K562 (cell line): ENCODE measurements at regions not wholly inside any gene's neighbourhood (a gene's known extent, or its start where the extent isn't known, plus 50 kb on each side); places are given as distances from the start of the nearest gene placed in this dataset.

Source experiments
- ATAC-seq: fragments of 200-7000 bp; cut with Tn5 transposase; 3 replicates; pipeline ENCODE4 v1.9.1; 2020; ENCODE audit warnings: moderate library complexity
- BruUV-seq: library from RNA; stranded (reverse); fragments of 400-500 nt; replicated peaks from 2 replicates; lab custom pipeline; 2021; lab: Mats Ljungman, UMichigan
- CTCF ChIA-PET: fragments of 300-600 bp; formaldehyde crosslinking; extraction: SDS; loops from one replicate; lab custom pipeline; 2021; ENCODE audit warnings: low intra/inter-chr PET ratio; lab: Yijun Ruan, JAX
- POLR2A ChIA-PET: fragments of 300-600, 350-650 bp; sonication (Branson Sonifier 250); formaldehyde crosslinking; extraction: SDS; loops from one replicate; lab custom pipeline; 2021; ENCODE audit warnings: antibody characterized with exemption, inconsistent platforms; lab: Yijun Ruan, JAX
- DNase-seq, 4 experiments: peaks; one replicate each; pipeline versions ENCODE4 v3.0.0 to v3.0.0-alpha.2; 2011 to 2018; ENCODE audit warnings: low spot score in 3 of 4, mixed read lengths in 3 of 4; ENCODE audit errors: extremely low read depth in 1 of 4
- FAIRE-seq: peaks from 2 replicates; lab custom pipeline; 2011; peaks lifted over from hg19 to GRCh38; lab: Jason Lieb, UNC
- H2AFZ ChIP-seq: 2 replicates; pipeline ENCODE4 v1.6.0; 2011; ENCODE audit warnings: low read depth, low read length, control low read depth, inconsistent platforms
- H3K27ac ChIP-seq: fragments of 200-600 bp; 3 replicates; pipeline ENCODE4 v1.8.0; 2011; ENCODE audit warnings: low read depth, mild to moderate bottlenecking, control low read depth, inconsistent platforms, low read length, moderate library complexity, mixed read lengths; ENCODE audit errors: extremely low read depth
- H3K27me3 ChIP-seq, 2 experiments: fragments of 300-600 bp in 1 of 2; 2 replicates in 1 of 2; 3 replicates in 1 of 2; pipeline versions ENCODE4 v1.6.0 to v1.8.0; 2011; ENCODE audit warnings: inconsistent platforms in 2 of 2, low read length in 2 of 2, mild to moderate bottlenecking in 1 of 2, mixed read lengths in 1 of 2, moderate library complexity in 1 of 2; ENCODE audit not compliant: control insufficient read depth in 2 of 2, insufficient read depth in 2 of 2
- H3K36me3 ChIP-seq: fragments of 300-600 bp; 3 replicates; pipeline ENCODE4 v1.8.0; 2011; ENCODE audit warnings: mild to moderate bottlenecking, low read length, inconsistent platforms; ENCODE audit not compliant: control insufficient read depth, insufficient read depth
- H3K4me1 ChIP-seq, 2 experiments: fragments of 200-600 bp in 1 of 2; replicated peaks in 1 of 2; 2 replicates in 1 of 2; 3 replicates in 1 of 2; pipeline versions ENCODE4 v1.5.1 to v1.8.0; 2011; ENCODE audit warnings: inconsistent platforms in 2 of 2, low read length in 2 of 2, mild to moderate bottlenecking in 1 of 2, mixed read lengths in 1 of 2, moderate library complexity in 1 of 2; ENCODE audit not compliant: control insufficient read depth in 2 of 2, insufficient read depth in 2 of 2
- H3K4me2 ChIP-seq: 2 replicates; pipeline ENCODE4 v1.6.1; 2011; ENCODE audit warnings: low read length, control low read depth, inconsistent platforms, mixed read lengths; ENCODE audit not compliant: insufficient read depth
- H3K4me3 ChIP-seq: fragments of 200-600 bp; sonication (generic), shearing (Covaris generic); 2 replicates; pipeline ENCODE4 v1.5.1; 2016; ENCODE audit warnings: control low read depth, inconsistent platforms
- H3K79me2 ChIP-seq: fragments of 200-600 bp; 3 replicates; pipeline ENCODE4 v1.8.0; 2011; ENCODE audit warnings: low read length, inconsistent platforms; ENCODE audit not compliant: control insufficient read depth, insufficient read depth
- H3K9ac ChIP-seq, 2 experiments: 2 replicates each; pipeline versions ENCODE4 v1.6.0 to v1.6.1; 2011; ENCODE audit warnings: low read depth in 2 of 2, low read length in 2 of 2, control low read depth in 1 of 2, inconsistent platforms in 1 of 2, mild to moderate bottlenecking in 1 of 2, mixed read lengths in 1 of 2; ENCODE audit not compliant: insufficient read depth in 1 of 2
- H3K9me1 ChIP-seq: one replicate; pipeline ENCODE4 v1.6.0; 2011; ENCODE audit warnings: inconsistent platforms, mild to moderate bottlenecking, low read length, moderate library complexity; ENCODE audit not compliant: control insufficient read depth, insufficient read depth
- H3K9me3 ChIP-seq: replicated peaks from 2 replicates; pipeline ENCODE4 v1.5.1; 2011; ENCODE audit warnings: low read depth, low read length, inconsistent platforms; ENCODE audit not compliant: control insufficient read depth, insufficient read depth
- H4K20me1 ChIP-seq: replicated peaks from 2 replicates; pipeline ENCODE4 v1.6.1; 2011; ENCODE audit warnings: low read length, inconsistent platforms, mixed read lengths; ENCODE audit not compliant: control insufficient read depth, insufficient read depth
- DDX20 ChIP-seq: fragments of 450-650 bp; IDR thresholded peaks from 2 replicates; pipeline ENCODE4 v1.6.1; 2016; ENCODE audit warnings: missing genetic modification characterization, low read depth, mild to moderate bottlenecking, missing compliant biosample characterization, moderate library complexity
- EP300 ChIP-seq: IDR thresholded peaks from 2 replicates; pipeline ENCODE4 v1.6.1; 2012; ENCODE audit warnings: low read length, improper control_type of control experiment
- ETV6 ChIP-seq, 3 experiments: fragments of 150-350 bp in 1 of 3; sonication (generic) in 1 of 3; formaldehyde crosslinking in 1 of 3; IDR thresholded peaks; 2 replicates each; pipeline versions ENCODE4 v1.6.1 to v1.8.0; 2014 to 2022; ENCODE audit warnings: borderline replicate concordance in 2 of 3, low read depth in 2 of 3, antibody characterized with exemption in 1 of 3, low read length in 1 of 3, mild to moderate bottlenecking in 1 of 3, missing genetic modification reagents in 1 of 3
- NFIC ChIP-seq: fragments of 450-650 bp; IDR thresholded peaks from 2 replicates; pipeline ENCODE4 v1.6.1; 2017; ENCODE audit warnings: mild to moderate bottlenecking, inconsistent platforms
- PHTF2 ChIP-seq: fragments of 250-450 bp; sonication (Bioruptor Pico); IDR thresholded peaks from 2 replicates; pipeline ENCODE4 v1.5.0; 2021; ENCODE audit warnings: mild to moderate bottlenecking
- ZNF263 ChIP-seq: sonication (generic); formaldehyde crosslinking; IDR thresholded peaks from 2 replicates; pipeline ENCODE4 v1.8.0; 2022; ENCODE audit warnings: mild to moderate bottlenecking, missing genetic modification reagents, borderline replicate concordance
- WGBS: fragments of 100-300 bp; shearing (Covaris generic); methylation state at CpG from one replicate; pipeline ENCODE4 v1.1.6; 2016; ENCODE audit warnings: low coverage, mixed read lengths; ENCODE audit not compliant: insufficient coverage; ENCODE audit errors: missing lambda C conversion rate; 5-methylcytosine and 5-hydroxymethylcytosine counted together
- in situ Hi-C: fragments of 300-500 bp; cut with MboI; formaldehyde crosslinking; loops from 4 replicates; pipeline ENCODE4 v1.15.0; 2018; ENCODE audit warnings: inconsistent platforms, mixed read lengths
- intact Hi-C: fragments of 100-400 bp; cut with micrococcal nuclease; formaldehyde crosslinking; loops from 2 replicates; pipeline ENCODE4 v1.14.2; 2022
- TF ChIP-seq, protein P1 (sequence below): fragments of 250-450 bp; sonication (Bioruptor Pico); IDR thresholded peaks from 2 replicates; pipeline ENCODE4 v1.5.0; 2021; ENCODE audit warnings: mild to moderate bottlenecking, borderline replicate concordance
- TF ChIP-seq, protein P2 (sequence below): fragments of 450-650 bp; IDR thresholded peaks from 2 replicates; pipeline ENCODE4 v1.6.1; 2016; ENCODE audit warnings: low read depth

DNA sequence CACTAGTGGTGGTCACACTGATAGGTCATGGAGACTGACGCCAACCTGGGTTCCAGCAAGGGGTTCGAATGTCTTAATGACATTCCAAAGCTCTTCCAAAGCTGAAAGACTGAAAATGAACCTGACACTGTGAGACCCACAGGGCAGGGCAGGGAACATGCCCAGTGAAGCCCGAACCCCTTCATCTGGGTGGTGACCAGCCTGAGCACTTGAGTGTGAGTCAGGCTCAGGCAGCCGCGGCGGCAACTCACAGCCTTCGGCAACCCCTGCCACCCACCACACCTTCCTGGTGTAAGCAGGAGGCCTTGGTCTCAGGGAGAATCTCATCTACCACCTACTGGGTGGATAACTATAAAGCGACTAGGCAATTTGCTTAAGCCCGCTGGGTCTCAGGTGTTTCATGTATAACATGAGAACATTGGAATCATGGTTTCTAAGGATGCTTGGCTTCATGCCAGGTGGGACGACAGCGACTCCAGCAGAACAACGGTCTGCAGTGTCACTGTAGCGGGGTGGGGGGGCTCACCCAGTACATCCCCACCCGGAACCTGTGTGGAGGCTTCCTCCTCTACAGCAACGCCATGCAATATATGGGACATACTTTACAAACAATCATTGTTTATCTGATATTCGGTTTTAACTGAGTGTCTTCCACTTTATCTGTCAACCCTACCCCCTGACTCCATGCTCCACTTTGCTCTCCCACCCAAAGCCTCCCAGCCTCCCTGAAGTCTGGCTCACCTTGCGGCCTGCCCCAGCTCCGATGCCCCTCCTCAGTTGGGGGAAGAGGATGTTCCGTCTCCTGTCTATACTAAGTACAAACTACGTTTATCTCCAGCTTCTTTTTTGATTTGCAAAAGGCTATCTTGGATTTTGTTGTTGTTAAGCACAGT, 125.0 kb upstream of the MEF2A start:
- Histone ChIP-seq H3K27me3 (peaks cover 37 to 83% of the 10 kb centered on the region in 2 experiments), H3K36me3 (no peaks in the 10 kb centered on the region), H3K9me1 (no peaks in the 10 kb centered on the region), H3K79me2 (no peaks in the 10 kb centered on the region), H3K27ac (no peak overlapping the region), H2AFZ (no peak overlapping the region), H3K4me1 (peaks cover 0 to 8% of the 10 kb centered on the region in 2 experiments; a peak in 2 of 5 replicates), H3K4me2 (no peak overlapping the region), H3K9me3 (no peaks in the 10 kb centered on the region), H4K20me1 (peaks cover 16% of the 10 kb centered on the region), H3K9ac (no peak overlapping the region), H3K4me3 (no peak overlapping the region)
- ChIA-PET CTCF (no interaction called here), POLR2A (interaction anchor here (0.8 to 1.7 kb wide), 3 partner anchors 9 to 292 kb away, joined by 3 to 6 read pairs (median 3); partner anchors contain the start of gene LYSMD4)
- 11% methylated on average over 20 of the region's 20 CpGs for whole genome bisulfite sequencing
- no TSS peak for BruUV-seq
- ATAC-seq (no peak; the same call in 2 of the 3 replicates), FAIRE-seq (no peak), DNase-seq (peak in 2 of 4 experiments; percentile 12 to 17)
- in situ Hi-C loops, result no loop called here
- intact Hi-C loops, result no loop called here
- TF ChIP-seq EP300 (no peak), DDX20 (no peak), ZNF263 (CRISPR knock-in tag) (no peak), ETV6 (IDR thresholded peaks at IDR 0.05; ENCODE audit: borderline replicate concordance in 1 of 2, low read depth in 2 of 2, low read length in 1 of 2) (no peak), ETV6 (CRISPR knock-in tag; IDR thresholded peaks at IDR 0.05; ENCODE audit: borderline replicate concordance) (no peak), PHTF2 (CRISPR knock-in tag) (no peak), NFIC (peak; percentile 89)
- TF ChIP-seq, protein P1, sequence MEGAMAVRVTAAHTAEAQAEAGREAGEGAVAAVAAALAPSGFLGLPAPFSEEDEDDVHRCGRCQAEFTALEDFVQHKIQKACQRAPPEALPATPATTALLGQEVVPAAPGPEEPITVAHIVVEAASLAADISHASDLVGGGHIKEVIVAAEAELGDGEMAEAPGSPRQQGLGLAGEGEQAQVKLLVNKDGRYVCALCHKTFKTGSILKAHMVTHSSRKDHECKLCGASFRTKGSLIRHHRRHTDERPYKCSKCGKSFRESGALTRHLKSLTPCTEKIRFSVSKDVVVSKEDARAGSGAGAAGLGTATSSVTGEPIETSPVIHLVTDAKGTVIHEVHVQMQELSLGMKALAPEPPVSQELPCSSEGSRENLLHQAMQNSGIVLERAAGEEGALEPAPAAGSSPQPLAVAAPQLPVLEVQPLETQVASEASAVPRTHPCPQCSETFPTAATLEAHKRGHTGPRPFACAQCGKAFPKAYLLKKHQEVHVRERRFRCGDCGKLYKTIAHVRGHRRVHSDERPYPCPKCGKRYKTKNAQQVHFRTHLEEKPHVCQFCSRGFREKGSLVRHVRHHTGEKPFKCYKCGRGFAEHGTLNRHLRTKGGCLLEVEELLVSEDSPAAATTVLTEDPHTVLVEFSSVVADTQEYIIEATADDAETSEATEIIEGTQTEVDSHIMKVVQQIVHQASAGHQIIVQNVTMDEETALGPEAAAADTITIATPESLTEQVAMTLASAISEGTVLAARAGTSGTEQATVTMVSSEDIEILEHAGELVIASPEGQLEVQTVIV (CRISPR knock-in tag), result no peak
- TF ChIP-seq, protein P2, sequence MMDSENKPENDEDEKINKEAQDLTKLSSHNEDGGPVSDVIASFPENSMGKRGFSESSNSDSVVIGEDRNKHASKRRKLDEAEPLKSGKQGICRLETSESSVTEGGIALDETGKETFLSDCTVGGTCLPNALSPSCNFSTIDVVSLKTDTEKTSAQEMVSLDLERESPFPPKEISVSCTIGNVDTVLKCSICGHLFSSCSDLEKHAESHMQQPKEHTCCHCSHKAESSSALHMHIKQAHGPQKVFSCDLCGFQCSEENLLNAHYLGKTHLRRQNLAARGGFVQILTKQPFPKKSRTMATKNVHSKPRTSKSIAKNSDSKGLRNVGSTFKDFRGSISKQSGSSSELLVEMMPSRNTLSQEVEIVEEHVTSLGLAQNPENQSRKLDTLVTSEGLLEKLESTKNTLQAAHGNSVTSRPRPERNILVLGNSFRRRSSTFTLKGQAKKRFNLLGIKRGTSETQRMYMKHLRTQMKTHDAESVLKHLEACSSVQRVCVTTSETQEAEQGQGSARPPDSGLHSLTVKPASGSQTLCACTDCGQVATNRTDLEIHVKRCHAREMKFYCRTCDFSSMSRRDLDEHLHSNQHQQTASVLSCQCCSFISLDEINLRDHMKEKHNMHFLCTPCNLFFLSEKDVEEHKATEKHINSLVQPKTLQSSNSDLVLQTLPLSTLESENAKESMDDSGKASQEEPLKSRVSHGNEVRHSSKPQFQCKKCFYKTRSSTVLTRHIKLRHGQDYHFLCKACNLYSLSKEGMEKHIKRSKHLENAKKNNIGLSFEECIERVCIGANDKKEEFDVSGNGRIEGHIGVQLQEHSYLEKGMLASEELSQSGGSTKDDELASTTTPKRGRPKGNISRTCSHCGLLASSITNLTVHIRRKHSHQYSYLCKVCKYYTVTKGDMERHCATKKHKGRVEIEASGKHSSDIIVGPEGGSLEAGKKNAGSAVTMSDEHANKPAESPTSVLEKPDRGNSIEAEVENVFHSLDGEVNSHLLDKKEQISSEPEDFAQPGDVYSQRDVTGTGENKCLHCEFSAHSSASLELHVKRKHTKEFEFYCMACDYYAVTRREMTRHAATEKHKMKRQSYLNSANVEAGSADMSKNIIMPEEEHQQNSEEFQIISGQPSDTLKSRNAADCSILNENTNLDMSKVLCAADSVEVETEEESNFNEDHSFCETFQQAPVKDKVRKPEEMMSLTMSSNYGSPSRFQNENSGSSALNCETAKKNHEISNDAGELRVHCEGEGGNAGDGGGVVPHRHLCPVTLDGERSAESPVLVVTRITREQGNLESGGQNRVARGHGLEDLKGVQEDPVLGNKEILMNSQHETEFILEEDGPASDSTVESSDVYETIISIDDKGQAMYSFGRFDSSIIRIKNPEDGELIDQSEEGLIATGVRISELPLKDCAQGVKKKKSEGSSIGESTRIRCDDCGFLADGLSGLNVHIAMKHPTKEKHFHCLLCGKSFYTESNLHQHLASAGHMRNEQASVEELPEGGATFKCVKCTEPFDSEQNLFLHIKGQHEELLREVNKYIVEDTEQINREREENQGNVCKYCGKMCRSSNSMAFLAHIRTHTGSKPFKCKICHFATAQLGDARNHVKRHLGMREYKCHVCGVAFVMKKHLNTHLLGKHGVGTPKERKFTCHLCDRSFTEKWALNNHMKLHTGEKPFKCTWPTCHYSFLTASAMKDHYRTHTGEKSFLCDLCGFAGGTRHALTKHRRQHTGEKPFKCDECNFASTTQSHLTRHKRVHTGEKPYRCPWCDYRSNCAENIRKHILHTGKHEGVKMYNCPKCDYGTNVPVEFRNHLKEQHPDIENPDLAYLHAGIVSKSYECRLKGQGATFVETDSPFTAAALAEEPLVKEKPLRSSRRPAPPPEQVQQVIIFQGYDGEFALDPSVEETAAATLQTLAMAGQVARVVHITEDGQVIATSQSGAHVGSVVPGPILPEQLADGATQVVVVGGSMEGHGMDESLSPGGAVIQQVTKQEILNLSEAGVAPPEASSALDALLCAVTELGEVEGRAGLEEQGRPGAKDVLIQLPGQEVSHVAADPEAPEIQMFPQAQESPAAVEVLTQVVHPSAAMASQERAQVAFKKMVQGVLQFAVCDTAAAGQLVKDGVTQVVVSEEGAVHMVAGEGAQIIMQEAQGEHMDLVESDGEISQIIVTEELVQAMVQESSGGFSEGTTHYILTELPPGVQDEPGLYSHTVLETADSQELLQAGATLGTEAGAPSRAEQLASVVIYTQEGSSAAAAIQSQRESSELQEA, result no peak
